Inferior parietal cortex (tissue), 1 donor: ENCODE measurements at regions not wholly inside any gene's neighbourhood (a gene's known extent, or its start where the extent isn't known, plus 50 kb on each side); places are given as distances from the start of the nearest gene placed in this dataset.
"Not testable (repeated sequence)": the region's sequence is repeated elsewhere in the genome, so short reads cannot be mapped to it uniquely, and the experiment has no call there.

Experiments
- DNase-seq: peaks from one replicate; pipeline ENCODE4 v3.0.0-alpha.2; 2016; ENCODE audit errors: extremely low spot score

DNA sequence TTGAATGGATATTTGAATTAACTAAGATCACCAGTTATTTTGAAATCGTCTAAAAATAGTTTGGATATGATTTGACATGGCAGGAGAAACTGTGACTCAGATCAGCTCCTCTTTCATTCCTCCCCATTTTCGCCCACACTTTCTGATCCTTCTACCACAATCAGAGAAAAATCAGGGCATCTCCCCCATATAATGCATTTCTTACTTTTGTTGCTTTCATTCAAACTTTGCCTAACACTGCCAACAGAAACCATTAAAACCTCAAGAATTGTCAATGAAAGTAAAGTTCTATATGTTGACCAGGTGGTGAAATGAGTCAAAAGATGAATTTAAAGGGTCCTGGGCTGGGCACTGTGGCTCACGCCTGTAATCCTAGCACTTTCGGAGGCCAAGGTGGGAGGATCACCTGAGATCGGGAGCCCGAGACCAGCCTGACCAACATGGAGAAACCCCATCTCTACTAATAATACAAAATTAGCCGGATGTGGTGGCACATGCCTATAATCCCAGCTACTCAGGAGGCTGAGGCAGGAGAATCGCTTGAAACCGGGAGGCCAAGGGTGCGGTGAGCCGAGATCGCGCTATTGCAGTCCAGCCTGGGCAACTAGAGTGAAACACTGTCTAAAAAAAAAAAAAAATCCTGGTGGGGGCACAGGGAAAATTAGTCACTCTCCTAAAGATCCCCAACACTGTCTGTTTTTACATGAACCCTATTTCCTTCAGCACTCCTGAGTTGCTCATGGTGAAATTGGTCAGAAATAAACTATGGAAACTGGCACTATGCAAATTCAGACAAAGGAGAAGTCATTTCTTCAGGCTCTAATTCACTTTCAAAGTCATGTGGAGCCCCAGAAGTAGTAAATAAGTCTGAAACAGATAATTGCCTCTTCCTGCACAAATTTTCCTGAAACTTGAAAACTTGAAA, 122.8 kb upstream of the NOCT start:
- DNase-seq, result no peak

DNA sequence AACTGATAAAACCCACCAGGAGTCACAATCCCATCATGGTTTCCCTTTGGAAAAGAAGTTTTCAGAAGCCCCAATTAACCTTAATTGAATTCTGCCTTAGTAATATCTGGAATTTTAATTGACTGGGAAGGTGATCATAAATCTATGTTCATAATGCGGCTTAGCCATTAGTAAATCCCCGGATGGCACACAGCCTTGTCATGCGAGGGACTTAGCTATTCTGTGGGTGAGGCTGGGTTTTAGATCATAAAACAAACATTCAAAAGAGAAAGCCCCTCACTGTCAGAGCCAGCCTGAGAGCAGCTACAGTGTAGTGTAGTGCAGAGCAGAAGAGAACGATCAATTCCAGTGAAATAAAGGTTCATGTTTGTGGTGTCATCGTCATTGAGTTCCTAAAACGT, 124.0 kb upstream of the NOCT start:
- no peak for DNase-seq

DNA sequence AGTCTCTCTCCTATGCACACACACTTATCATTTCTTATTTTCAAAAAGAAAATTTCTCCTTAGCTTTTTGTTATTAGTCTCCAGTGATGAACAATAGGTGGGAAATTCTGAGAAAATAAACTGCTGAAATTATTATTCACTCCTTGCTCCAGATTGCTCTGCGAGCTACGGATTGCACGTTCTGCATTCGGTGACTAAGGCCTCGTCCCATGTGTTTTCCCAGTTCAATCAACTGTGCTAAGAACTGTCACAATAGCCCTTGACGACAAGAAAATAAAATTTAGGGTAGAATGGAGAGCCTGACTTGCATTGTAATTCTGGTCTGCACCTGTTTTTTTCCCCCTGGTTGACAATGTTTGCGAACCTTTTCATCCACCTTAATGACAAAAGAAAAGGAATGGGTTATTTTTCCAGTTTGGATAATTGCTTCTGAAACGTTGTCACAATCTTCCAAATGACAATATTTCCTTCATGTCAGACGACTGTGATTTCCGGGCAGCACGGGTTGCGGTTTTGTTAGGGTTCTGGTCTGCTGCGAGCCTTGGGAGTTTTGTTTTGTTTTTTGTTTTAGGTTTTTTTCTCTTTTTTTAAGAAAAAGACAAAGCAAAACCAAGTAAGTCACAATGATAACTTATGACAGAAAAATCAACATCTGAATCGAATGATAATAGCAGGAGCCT, 124.5 kb upstream of the NOCT start:
- DNase-seq, result no peak

DNA sequence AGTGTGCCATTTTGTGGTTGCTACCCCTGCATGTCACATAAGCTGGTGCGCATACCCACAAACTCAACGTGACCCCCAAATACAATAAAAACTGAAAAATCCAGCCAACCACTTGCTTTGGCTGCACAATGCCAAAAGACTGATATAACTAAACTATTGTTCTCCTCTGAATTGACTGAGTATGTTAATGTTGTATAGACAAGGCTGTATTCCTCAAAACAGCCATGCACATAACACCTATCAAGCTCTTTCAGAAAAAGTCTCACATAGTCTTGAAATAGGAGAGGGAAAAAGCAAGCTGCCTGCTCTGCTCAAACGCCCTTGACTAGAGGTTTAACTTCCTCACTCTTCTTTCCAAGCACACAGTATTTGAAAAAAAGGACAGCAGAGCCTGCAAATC, 126.4 kb upstream of the NOCT start:
- DNase-seq, result no peak

DNA sequence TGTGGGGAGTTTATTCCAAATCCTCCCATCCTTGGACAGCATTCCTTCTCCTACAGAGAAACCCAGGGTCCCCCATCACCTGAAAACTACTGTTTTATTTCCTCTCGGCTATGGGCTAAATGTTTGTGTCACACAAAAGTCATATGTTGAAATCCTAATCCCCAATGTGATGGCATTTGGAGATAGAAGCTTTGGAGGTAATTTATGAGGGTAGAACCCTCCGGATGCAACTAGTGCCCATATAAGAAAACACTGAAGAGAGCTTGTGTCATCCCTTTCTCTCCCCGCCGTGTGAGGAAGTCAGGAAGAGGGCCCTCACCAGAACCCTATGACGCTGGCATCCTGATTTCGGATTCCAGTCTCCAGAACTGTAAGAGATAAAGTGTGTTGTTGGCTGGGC, 127.8 kb upstream of the NOCT start:
- DNase-seq, result no peak

DNA sequence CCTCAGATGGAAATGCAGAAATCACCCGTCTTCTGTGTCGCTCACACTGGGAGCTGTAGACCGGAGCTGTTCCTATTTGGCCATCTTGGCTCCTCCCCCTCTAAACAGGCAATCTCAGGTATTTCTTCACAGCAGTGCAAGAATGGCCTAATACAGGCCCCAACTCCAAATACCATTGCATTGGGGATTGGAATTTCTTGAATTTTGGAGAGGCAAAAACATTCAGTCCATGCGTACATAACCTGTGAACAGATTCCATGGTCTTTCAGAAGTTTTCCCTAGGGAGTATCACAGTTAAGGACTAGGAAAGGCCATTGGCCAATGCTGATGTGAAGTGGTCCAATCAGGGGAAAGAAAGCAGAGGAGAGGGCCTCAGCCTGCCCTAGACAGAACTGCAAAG, 128.2 kb upstream of the NOCT start:
- DNase-seq, result no peak

DNA sequence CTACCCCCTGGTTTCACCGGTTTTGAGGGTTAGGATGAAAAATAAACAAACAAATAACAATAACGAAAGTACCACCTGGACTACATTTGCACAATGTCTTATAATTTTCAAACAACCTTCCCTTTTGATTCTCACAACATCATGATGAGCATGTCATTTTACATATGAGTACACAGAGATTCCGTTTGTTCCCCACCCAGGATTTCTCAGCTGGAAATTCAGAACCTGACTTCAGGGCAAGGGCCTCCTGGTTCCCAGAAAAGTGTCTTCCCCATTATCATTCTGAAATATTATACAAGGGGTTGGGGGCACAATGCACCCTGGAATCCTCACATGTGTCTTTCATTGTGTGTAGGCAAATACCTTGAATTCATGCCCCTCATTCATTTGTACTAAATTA, 135.8 kb upstream of the NOCT start:
- no peak for DNase-seq

DNA sequence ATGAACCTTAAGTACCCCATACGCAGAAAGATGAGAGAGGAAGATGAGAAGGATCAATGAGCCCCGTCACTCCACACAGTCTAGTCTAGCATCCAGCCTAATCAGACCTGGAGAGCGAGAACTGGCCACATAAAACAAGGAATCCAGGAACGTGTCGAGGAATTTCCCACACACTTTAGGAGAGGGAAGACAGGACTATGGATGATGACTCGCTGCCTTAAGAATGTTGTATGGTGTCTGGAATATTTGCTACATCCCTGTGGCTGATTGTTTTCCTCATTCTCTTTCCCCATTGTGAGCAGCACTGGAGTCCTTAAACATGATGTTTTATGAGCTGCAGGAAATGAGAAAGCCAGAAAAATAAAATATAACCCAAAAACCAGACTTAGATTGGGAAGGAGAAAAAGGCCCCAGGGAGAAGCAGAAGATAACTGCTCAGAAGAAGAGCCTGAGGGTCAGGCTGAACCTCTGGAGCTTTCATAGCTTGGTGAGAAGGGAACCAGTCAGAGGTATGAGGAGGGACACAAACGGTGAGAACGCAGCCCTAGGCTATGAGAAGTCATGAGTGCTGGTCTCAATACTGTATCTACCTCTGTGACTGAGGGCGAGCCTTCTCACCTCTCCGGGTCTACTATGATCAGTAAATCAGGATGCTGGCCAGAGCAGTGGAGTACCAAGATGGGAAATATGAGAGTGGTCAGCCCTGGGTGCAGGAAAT, 139.5 kb upstream of the NOCT start:
- no peak for DNase-seq

DNA sequence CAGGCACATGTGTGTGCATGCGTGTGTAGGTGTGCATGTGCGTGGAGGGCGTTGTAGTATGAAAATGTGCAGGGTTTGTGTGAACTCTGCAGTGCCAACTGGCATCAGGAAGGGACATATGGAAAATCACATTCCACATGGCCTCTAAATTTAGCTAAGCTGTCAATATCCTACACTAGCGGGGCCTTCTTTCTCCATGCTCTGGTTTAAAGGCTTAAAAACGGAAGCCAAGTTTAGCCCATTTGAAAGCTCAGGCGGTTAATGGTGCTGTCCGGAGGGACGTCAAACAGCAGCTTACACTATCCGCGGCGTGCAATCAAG, 144.1 kb upstream of the NOCT start:
- DNase-seq, result no peak

DNA sequence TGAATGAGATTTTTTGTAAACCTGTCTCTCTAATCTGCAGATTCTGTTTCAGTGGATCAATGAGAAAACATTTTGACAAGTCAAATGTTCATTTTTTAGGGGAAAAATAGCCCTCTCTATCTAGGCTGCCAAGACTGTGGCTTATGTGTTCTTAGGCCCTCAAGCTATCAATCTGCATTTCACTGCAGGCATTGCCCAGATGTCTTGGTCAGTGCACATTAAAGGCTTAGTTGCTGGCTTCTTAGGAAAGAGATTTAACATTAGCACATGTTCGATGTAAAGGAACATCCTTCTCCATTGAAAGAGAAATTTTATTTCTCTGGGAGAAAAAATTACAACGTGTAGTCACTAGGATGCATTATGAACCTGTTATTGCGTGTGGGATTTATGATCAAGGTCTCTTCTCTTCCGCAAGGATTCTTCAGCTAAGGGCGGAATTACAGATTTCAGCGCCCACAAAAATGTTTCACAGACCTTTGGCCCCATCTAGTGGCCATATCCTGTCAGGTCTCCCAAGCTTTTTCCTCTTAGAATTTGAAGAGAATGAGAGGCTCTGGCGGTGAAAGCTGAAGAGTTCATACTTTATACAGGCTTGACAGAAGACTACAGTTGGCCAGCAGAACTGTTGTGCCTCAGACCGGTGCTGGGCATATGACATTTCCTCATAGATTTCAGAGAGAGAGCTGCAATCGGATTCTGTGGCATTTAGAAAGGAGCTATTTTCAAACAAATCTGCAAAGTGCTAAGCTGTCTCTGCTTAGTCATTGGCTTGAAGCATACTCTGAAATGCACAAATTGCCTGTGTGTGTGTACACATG, 144.6 kb upstream of the NOCT start:
- DNase-seq, result peak; percentile 97

DNA sequence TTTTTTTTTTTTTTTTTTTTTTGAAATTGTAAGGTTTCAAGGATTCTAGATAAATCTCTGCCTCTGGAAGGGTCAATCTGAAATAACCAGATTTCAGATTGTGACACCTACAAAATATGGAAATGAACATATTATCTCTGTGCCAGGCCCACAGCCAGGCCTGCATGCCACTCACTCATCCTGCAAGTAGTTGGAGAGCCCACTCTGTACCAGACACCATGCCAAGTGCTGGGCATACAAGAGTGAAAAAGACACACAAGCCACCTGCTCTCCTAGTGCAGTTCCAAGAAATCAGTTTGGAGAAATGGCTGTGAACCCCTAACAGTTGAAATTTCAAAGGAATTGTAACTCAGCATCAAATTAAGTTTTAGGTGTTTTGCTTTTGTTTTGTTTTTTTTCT, 145.9 kb upstream of the NOCT start:
- DNase-seq, result no peak

DNA sequence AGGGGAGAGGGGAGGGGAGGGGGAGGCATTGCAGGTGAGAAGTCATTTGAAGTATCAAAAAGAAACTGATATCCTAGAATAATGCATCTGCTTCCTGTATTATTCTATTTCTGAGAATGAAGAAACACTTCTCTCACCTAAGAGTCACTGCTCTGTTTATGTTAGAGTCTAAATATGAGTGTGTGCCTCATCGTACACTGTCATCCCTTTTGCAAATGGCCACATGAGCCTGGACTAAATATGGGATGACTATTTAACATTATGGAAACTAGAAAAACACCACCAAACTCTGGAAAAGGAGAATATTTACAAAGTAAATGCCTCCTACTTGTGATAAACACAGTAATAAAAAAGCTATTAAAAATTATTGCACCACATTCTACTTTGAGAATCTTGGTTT, 146.4 kb upstream of the NOCT start:
- DNase-seq, result no peak

DNA sequence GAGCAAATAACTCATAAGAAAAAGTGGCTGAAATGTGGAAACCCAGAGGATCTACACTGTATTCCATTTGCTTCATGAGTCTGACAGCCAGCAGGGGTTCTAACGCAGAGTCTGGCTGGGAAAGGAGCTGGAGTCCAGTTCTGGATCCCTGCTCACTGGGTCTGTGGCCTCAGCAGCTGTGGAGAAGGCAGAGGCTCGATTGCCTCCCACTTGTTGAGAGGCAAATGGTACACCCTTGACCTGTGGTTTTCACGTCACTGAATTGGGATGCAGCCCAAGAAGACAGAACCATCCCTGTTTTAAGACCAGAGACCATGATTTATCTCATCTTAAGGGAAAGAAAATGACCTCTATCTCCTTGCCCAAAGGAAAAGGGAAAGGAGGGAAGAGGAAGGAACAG, 147.0 kb upstream of the NOCT start:
- DNase-seq, result no peak

DNA sequence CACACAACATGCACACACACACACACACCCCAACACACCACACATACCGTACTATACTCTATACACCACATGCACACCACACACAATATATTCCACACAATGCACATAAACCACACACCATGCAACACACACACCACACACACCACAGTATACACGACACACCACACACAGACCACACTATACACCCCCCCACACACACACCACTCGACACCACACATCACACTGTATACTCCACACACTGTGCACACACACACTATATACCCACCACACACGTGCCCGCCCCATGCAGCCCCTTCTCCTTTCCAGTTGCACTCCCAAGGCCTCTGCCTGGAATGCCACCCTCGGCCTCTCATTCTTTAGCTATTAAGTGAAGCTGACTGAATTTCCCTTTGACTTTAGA, 148.2 kb upstream of the NOCT start:
- no peak for DNase-seq

DNA sequence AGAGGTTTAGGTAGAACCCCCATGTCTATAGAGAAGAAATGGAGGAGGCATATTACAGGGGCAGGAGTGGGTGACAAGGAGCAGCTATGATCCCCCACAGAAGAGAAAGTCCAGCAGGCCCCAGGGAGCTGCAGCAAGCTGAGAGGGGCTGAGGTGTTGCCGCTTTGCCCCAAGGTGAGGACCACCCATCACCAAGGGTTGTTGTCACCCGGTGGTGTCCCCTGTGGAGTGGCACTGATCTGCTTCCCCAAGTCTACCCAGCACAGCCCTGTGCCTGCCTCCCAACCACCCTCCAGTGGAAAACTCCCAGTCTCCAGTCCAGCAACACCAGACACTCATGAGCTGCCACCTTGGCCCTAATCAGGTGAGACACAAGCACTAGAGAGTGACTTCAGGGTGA, 149.3 kb upstream of the NOCT start:
- no peak for DNase-seq

DNA sequence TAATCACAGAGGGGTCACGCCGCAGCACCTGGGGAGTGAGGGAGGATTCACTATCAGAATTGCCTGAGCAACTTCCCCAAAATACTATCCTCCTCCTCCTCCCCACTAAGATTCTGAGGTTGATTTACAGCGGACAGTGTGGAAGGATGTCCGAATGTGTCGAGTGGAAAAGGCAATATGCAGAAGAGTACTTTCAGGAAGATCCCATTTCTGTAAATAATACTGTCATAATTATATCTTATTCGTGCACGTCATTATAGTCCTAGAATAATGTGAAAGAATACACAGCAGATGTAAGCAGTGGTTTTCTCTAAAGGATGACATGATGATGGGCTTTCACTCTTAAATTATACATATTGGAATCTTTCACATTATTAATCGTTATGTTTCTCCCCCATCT, 149.8 kb upstream of the NOCT start:
- DNase-seq, result no peak

DNA sequence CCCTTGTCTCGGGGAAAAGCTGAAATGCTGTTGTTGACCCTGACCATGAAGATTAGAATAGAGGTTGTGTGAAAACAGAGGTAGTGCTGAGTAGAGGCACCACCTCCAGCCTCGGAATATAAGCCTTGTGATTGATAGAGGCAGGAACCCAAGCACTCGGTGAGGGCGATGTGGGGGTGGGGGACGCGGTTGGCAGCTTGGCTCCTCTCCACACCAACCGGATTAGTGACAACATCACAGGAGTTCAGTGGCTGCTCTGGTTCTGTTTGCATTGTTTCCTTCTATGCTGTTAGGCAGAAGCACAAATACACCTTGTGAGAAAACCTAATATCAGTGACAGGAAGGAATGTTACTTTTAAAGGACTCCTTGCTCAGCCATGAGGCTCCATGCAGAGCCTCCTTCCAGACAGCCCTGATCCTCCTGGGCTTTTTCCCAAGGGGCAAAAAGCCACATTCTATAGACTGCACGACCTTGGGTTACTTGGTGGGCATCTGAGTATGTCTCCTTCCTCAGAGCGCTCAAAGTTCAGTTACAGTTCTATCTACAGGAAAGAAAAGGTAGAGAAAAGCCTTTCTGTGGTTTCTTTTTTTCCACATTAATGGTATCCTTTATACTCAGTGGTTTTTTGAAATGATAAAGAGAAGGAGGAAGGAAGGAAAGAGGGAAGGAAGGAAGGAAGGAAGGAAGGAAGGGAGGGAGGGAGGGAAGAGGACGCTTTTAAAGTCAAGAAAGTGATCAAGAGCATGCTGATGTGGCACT, 150.4 kb upstream of the NOCT start:
- DNase-seq, result no peak

DNA sequence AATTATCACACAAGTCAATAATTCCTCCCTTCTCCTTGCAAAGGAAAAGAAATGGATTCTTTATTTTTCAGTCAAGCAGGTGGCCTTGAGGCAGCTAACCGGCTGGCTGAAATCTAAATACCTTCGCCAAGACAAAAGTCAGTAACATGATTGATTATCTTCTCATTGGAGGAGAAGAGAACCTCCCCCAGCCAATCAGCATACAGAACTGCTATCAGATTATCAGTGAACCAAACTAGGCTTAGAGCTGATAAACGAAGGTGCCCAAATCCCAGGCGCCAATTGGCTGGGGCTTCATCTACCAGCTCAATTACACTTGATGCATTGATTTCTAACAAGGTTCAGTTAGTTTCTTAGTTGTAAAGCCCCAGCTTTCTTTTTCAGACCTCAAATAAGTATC, 152.4 kb upstream of the NOCT start:
- DNase-seq, result no peak

DNA sequence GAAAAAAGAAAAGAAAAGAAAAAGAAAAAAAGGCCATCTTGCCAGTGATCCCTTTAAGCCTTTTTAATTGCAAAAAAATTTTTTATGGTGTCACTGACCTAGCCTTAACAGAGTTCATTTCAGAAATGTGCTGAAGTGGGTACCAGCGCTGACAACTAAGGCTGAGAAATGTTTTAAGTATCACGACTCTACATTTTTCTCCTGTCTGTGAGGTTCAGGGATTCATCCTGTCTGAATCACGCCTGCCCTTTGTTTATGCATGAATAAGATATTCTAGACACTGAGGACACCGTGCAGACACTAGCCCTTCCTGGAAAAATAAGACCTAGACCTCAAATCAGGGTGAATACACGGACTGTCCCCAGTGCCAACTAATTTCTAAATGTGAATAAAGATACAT, 154.4 kb upstream of the NOCT start:
- no peak for DNase-seq

DNA sequence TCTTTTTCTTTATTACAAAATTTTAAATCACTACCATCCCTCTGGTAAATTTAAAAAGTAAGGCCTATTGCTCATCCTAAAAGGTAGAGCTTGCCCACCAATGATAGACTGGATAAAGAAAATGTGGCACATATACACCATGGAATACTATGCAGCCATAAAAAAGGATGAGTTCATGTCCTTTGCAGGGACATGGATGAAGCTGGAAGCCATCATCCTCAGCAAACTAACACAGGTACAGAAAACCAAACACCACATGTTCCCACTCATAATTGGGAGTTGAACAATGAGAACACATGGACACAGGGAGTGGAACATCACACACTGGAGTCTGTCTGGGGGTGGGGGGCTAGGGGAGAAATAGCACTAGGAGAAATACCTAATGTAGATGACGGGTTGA, 155.2 kb upstream of the NOCT start:
- not testable (repeated sequence) for DNase-seq

DNA sequence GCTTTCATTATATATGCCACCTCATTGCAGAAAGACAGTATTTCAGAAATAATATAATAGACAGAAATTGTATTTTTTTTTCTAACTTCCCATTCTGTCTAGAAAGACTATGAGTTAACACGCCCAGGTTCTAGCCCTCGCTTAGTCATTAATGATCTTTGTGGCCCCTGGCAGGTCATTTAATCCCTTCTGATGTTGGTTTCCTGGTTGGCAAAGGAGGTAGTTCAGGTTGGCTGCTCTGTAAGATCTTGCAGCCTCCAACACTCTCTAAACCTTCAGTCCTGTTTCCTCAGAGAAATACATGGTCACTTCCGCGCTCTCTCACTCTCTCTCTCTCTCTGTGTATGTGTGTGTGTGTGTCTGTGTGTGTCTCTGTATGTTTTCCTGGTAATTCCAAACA, 156.3 kb upstream of the NOCT start:
- no peak for DNase-seq
